Neuronal stem cell (in vitro differentiated cells): ENCODE measurements at regions not wholly inside any gene's neighbourhood (a gene's known extent, or its start where the extent isn't known, plus 50 kb on each side); places are given as distances from the start of the nearest gene placed in this dataset.
A peak's percentile ranks its signal among the peaks of the same experiment; 100 is the strongest.

Experiments
- DNase-seq: peaks from one replicate; pipeline ENCODE4 v3.0.0-alpha.2; 2013; ENCODE audit warnings: low spot score
- H2AFZ ChIP-seq: one replicate; pipeline ENCODE4 v1.6.1; 2013; ENCODE audit warnings: mild to moderate bottlenecking, low read length, inconsistent platforms
- H2AK5ac ChIP-seq: 2 replicates; pipeline ENCODE4 v1.6.1; 2013; ENCODE audit warnings: low read depth, mild to moderate bottlenecking, inconsistent platforms, low read length, moderate library complexity, mixed read lengths
- H2BK120ac ChIP-seq: 2 replicates; pipeline ENCODE4 v1.6.1; 2013; ENCODE audit warnings: low read depth, mild to moderate bottlenecking, inconsistent platforms, low read length, moderate library complexity, mixed read lengths
- H2BK12ac ChIP-seq: one replicate; pipeline ENCODE4 v1.6.1; 2013; ENCODE audit warnings: low read length, inconsistent platforms
- H2BK15ac ChIP-seq: 2 replicates; pipeline ENCODE4 v1.6.1; 2013; ENCODE audit warnings: mild to moderate bottlenecking, low read length, inconsistent platforms, mixed read lengths
- H2BK5ac ChIP-seq: one replicate; pipeline ENCODE4 v1.6.1; 2013; ENCODE audit warnings: inconsistent platforms, mild to moderate bottlenecking, low read length, moderate library complexity
- H3K14ac ChIP-seq: one replicate; pipeline ENCODE4 v1.6.1; 2013; ENCODE audit warnings: low read length, inconsistent platforms
- H3K18ac ChIP-seq: 2 replicates; pipeline ENCODE4 v1.6.1; 2013; ENCODE audit warnings: low read length, inconsistent platforms
- H3K23ac ChIP-seq: 2 replicates; pipeline ENCODE4 v1.6.1; 2013; ENCODE audit warnings: low read depth, mild to moderate bottlenecking, mixed read lengths, low read length, inconsistent platforms; ENCODE audit not compliant: poor library complexity
- H3K27ac ChIP-seq: replicated peaks from 3 replicates; pipeline ENCODE4 v1.5.1; 2013; ENCODE audit warnings: low read length, inconsistent platforms
- H3K27me3 ChIP-seq, 3 experiments: 2 replicates each; pipeline ENCODE4 v1.6.1; 2013; ENCODE audit warnings: low read length in 3 of 3, mild to moderate bottlenecking in 2 of 3, inconsistent platforms in 1 of 3, low read depth in 1 of 3, mixed read lengths in 1 of 3, moderate library complexity in 1 of 3; ENCODE audit not compliant: control insufficient read depth in 3 of 3, insufficient read depth in 3 of 3
- H3K36me3 ChIP-seq, 2 donors: replicated peaks in 1 of 2; 2 replicates each; pipeline ENCODE4 v1.6.1; 2013; ENCODE audit warnings: low read length in 2 of 2; ENCODE audit not compliant: control insufficient read depth in 2 of 2, insufficient read depth in 2 of 2
- H3K4ac ChIP-seq: 2 replicates; pipeline ENCODE4 v1.6.1; 2013; ENCODE audit warnings: inconsistent platforms, mild to moderate bottlenecking, low read length, moderate library complexity
- H3K4me1 ChIP-seq, 2 donors: 1 replicate in 1 of 2; 2 replicates in 1 of 2; pipeline ENCODE4 v1.6.1; 2013; ENCODE audit warnings: low read length in 2 of 2, low read depth in 1 of 2; ENCODE audit not compliant: control insufficient read depth in 2 of 2, insufficient read depth in 1 of 2
- H3K4me2 ChIP-seq: one replicate; pipeline ENCODE4 v1.6.1; 2013; ENCODE audit warnings: mild to moderate bottlenecking, low read length, inconsistent platforms; ENCODE audit not compliant: insufficient read depth, poor library complexity, severe bottlenecking
- H3K4me3 ChIP-seq, 2 donors: 2 replicates each; pipeline ENCODE4 v1.5.1; 2013; ENCODE audit warnings: low read length in 2 of 2, mild to moderate bottlenecking in 2 of 2, inconsistent platforms in 1 of 2, moderate library complexity in 1 of 2
- H3K79me1 ChIP-seq: one replicate; pipeline ENCODE4 v1.6.1; 2013; ENCODE audit warnings: low read depth, mild to moderate bottlenecking, inconsistent platforms, low read length, moderate library complexity
- H3K9ac ChIP-seq: one replicate; pipeline ENCODE4 v1.6.1; 2013; ENCODE audit warnings: mild to moderate bottlenecking, low read depth, low read length, inconsistent platforms; ENCODE audit not compliant: poor library complexity
- H3K9me3 ChIP-seq, 2 donors: replicated peaks in 1 of 2; 2 replicates each; pipeline versions ENCODE3 to v1.6.1; 2013; ENCODE audit warnings: low read length in 2 of 2, mild to moderate bottlenecking in 2 of 2, inconsistent platforms in 1 of 2, low read depth in 1 of 2, mixed read lengths in 1 of 2, moderate library complexity in 1 of 2; ENCODE audit not compliant: control insufficient read depth in 2 of 2, insufficient read depth in 1 of 2
- H4K8ac ChIP-seq: one replicate; pipeline ENCODE4 v1.6.1; 2013; ENCODE audit warnings: low read depth, mild to moderate bottlenecking, inconsistent platforms, low read length, moderate library complexity
- H4K91ac ChIP-seq: one replicate; pipeline ENCODE4 v1.6.1; 2013; ENCODE audit warnings: low read length, low read depth, mild to moderate bottlenecking, inconsistent platforms; ENCODE audit not compliant: poor library complexity
- WGBS, 2 donors: extraction: QIAGEN DNeasy Blood & Tissue Kit; methylation state at CpG; one replicate each; pipeline ENCODE4 v1.1.7; 2013; ENCODE audit warnings: missing lambda C conversion rate in 2 of 2, mixed read lengths in 1 of 2; ENCODE audit not compliant: insufficient read length in 2 of 2, insufficient replicate concordance in 1 of 2; ENCODE audit errors: extremely low coverage in 2 of 2; 5-methylcytosine and 5-hydroxymethylcytosine counted together

DNA sequence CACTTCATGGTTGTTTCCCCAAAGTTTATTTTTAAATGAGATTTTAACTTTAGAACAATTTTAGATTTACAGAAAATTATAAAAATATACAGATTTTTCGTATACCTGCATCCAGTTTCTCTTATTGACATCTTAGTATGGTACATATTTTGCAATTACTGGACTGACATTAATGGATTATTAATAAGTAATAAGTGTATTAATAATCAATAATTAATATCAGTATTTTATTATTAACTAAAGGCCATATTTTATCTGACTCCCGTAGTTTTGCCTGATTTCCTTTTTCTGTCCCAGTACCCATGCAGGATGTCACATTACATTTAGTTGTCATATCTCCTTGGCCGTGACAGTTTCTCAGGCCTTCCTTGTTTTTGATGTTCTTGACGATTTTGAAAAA, 307.0 kb downstream of the C6orf118 start:
- no peak overlapping the region for H2BK120ac ChIP-seq
- no peak overlapping the region for H3K18ac ChIP-seq
- no peaks in the 10 kb centered on the region for H3K79me1 ChIP-seq
- no peak overlapping the region for H3K14ac ChIP-seq
- H3K27me3 ChIP-seq: no peaks in the 10 kb centered on the region
- H2AK5ac ChIP-seq: no peak overlapping the region
- no peak overlapping the region for H3K4me2 ChIP-seq
- H4K8ac ChIP-seq: no peak overlapping the region
- H3K9ac ChIP-seq: no peak overlapping the region
- H3K4ac ChIP-seq: no peak overlapping the region
- H2AFZ ChIP-seq: no peak overlapping the region
- no peak overlapping the region for H2BK15ac ChIP-seq
- H3K4me3 ChIP-seq: no peak overlapping the region
- H2BK5ac ChIP-seq: no peak overlapping the region
- DNase-seq: no peak
- H3K27ac ChIP-seq: no peak overlapping the region
- no peaks in the 10 kb centered on the region for H3K4me1 ChIP-seq
- no CpG with 5 or more reads among the region's 4 CpGs for WGBS, 2 donors
- H2BK12ac ChIP-seq: no peak overlapping the region
- no peak overlapping the region for H4K91ac ChIP-seq
- H3K9me3 ChIP-seq: peaks cover 0 to 3% of the 10 kb centered on the region in 2 donors
- no peaks in the 10 kb centered on the region for H3K36me3 ChIP-seq
- H3K23ac ChIP-seq: no peak overlapping the region

DNA sequence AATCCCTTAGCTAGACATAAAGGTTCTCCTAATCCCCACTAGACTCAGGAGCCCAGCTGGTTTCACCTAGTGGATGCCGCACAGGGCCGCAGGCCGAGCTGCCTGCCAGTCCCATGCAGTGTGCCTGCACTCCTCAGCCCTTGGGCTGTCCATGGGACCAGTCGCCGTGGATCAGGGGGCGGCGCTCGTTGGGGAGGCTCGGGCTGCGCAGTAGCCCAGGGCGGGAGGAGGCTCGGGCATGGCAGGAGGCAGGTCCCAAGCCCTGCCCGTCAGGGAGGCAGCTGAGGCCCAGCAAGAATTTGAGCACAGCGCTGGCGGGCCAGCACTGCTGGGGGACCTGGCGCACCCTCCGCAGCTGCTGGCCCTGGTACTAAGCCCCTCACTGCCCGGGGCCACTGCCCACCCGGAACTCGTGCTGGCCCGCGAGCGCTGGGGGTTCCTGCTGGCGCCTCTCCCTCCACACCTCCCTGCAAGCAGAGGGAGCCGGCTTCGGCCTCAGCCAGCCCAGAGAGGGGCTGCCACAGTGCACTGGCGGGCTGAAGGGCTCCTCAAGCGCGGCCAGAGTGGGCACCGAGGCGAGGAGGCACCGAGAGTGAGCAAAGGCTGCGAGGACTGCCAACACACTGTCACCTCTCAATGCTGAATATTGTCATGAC, 307.8 kb downstream of the C6orf118 start:
- H3K9ac ChIP-seq: no peak overlapping the region
- H3K27me3 ChIP-seq: no peaks in the 10 kb centered on the region
- no peaks in the 10 kb centered on the region for H3K4me1 ChIP-seq
- no peak overlapping the region for H2BK5ac ChIP-seq
- peak overlapping the region; percentile 21 for H3K18ac ChIP-seq
- H3K14ac ChIP-seq: no peak overlapping the region
- no peak overlapping the region for H4K91ac ChIP-seq
- H3K9me3 ChIP-seq: peaks cover 0 to 5% of the 10 kb centered on the region in 2 donors
- no peaks in the 10 kb centered on the region for H3K36me3 ChIP-seq
- H3K27ac ChIP-seq: no peak overlapping the region
- no peak overlapping the region for H3K4me3 ChIP-seq
- no peak overlapping the region for H2BK15ac ChIP-seq
- no peak overlapping the region for H3K4ac ChIP-seq
- H2AFZ ChIP-seq: no peak overlapping the region
- no CpG with 5 or more reads among the region's 33 CpGs for WGBS, 2 donors
- no peak overlapping the region for H4K8ac ChIP-seq
- no peak for DNase-seq
- H2BK12ac ChIP-seq: no peak overlapping the region
- H3K23ac ChIP-seq: peak overlapping the region; percentile 50
- no peak overlapping the region for H2BK120ac ChIP-seq
- H3K4me2 ChIP-seq: no peak overlapping the region
- no peaks in the 10 kb centered on the region for H3K79me1 ChIP-seq
- no peak overlapping the region for H2AK5ac ChIP-seq

DNA sequence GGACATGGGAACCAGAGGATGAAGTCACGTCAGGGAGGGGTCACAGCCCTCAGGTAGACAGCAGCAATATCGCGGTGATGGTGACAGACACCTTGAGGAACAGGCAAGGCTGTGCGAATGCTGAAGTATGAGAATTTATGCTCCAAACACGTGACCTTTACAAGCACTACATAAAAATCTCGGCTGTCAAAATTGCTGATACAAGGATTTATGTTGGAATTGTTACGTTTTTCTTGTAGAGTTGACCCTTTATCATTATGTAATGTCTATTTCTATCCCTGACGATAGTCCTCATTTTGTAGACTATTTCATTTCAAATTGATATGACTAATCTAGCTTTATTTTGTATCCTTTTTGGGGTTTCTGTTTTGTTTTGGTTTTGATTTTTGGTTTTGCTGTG, 311.1 kb downstream of the C6orf118 start:
- no peaks in the 10 kb centered on the region for H3K36me3 ChIP-seq
- no peak overlapping the region for H2AK5ac ChIP-seq
- H3K9ac ChIP-seq: no peak overlapping the region
- no peak overlapping the region for H3K18ac ChIP-seq
- H3K4me1 ChIP-seq: no peaks in the 10 kb centered on the region
- no peak overlapping the region for H4K91ac ChIP-seq
- no CpG with 5 or more reads among the region's 8 CpGs for WGBS, 2 donors
- DNase-seq: no peak
- no peak overlapping the region for H2BK15ac ChIP-seq
- H3K9me3 ChIP-seq: peaks cover 0 to 2% of the 10 kb centered on the region in 2 donors
- H3K27ac ChIP-seq: no peak overlapping the region
- H2BK5ac ChIP-seq: no peak overlapping the region
- H3K14ac ChIP-seq: no peak overlapping the region
- no peak overlapping the region for H3K4me3 ChIP-seq
- H3K79me1 ChIP-seq: no peaks in the 10 kb centered on the region
- no peak overlapping the region for H4K8ac ChIP-seq
- H2BK120ac ChIP-seq: no peak overlapping the region
- no peak overlapping the region for H2BK12ac ChIP-seq
- no peak overlapping the region for H3K4me2 ChIP-seq
- H3K23ac ChIP-seq: no peak overlapping the region
- H3K4ac ChIP-seq: no peak overlapping the region
- H3K27me3 ChIP-seq: no peaks in the 10 kb centered on the region
- H2AFZ ChIP-seq: no peak overlapping the region

DNA sequence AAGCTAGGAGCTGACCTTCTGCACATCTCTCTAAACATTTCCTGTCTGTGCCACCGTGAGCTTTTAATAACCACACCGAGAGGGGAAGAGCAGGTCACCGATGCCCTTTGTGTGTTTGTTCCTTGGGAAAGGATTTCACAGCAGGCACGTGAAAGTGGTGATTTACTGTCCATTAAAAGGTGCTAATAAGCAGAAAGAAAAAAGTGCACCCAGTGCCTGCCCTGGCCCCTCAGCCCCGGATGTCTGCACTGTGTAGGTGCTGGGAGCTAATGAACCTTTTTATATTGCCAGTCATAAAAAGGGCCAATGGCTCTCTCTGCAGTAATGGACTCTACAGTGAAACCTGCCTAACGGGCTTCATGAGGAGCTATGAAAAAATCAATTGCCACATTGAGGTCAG, 312.6 kb downstream of the C6orf118 start:
- Histone ChIP-seq H3K14ac (no peak overlapping the region), H3K27ac (no peak overlapping the region), H3K27me3 (no peaks in the 10 kb centered on the region), H3K36me3 (no peaks in the 10 kb centered on the region), H3K4me1 (no peaks in the 10 kb centered on the region), H3K18ac (no peak overlapping the region), H2AK5ac (no peak overlapping the region), H3K79me1 (no peaks in the 10 kb centered on the region), H3K4me3 (no peak overlapping the region), H3K9ac (no peak overlapping the region), H2BK12ac (no peak overlapping the region), H4K91ac (no peak overlapping the region), H2BK120ac (no peak overlapping the region), H3K23ac (no peak overlapping the region), H2BK15ac (no peak overlapping the region), H3K4me2 (no peak overlapping the region), H3K9me3 (peaks cover 0 to 2% of the 10 kb centered on the region in 2 donors), H4K8ac (no peak overlapping the region), H3K4ac (no peak overlapping the region), H2AFZ (no peak overlapping the region), H2BK5ac (no peak overlapping the region)
- no CpG with 5 or more reads among the region's 6 CpGs for WGBS, 2 donors
- no peak for DNase-seq
